ENCODE measurements at regions not wholly inside any gene's neighbourhood (a gene's known extent, or its start where the extent isn't known, plus 50 kb on each side); places are given as distances from the start of the nearest gene placed in this dataset.

- H3K9me3 ChIP-seq, result no peaks in the 10 kb centered on the region
- peaks cover 3% of the 10 kb centered on the region for H3K4me1 ChIP-seq
- intact Hi-C loops (cut with DNase I), result no loop called here
- no peak overlapping the region for H3K4me3 ChIP-seq
- DNase-seq (no peak), ATAC-seq (no peak)
- H3K27ac ChIP-seq, result no peak overlapping the region
- no peaks in the 10 kb centered on the region for H3K27me3 ChIP-seq (ENCODE audit: insufficient read depth in 3 of 3, low read length in 2 of 3)
- no peak for TF ChIP-seq CTCF (IDR thresholded peaks at IDR 0.05)
- H3K36me3 ChIP-seq (ENCODE audit: insufficient read depth in 1 of 2, low read depth in 1 of 2), result no peaks in the 10 kb centered on the region
- 76 to 88% (median 78%) methylated on average over 8 of the region's 8 CpGs for WGBS, 3 donors
Measured at GRCh38 chr2:47264143-47264542, 87.8 kb upstream of the CALM2 start.

- ATAC-seq (no peak), DNase-seq (no peak)
- no peaks in the 10 kb centered on the region for H3K9me3 ChIP-seq
- 91 to 94% (median 94%) methylated on average over 5 of the region's 5 CpGs for WGBS, 3 donors
- no peak overlapping the region for H3K27ac ChIP-seq
- no peaks in the 10 kb centered on the region for H3K4me1 ChIP-seq
- H3K27me3 ChIP-seq (ENCODE audit: insufficient read depth in 3 of 3, low read length in 2 of 3), result no peaks in the 10 kb centered on the region
- TF ChIP-seq CTCF (IDR thresholded peaks at IDR 0.05), result no peak
- intact Hi-C loops (cut with DNase I), result no loop called here
- no peak overlapping the region for H3K4me3 ChIP-seq
- H3K36me3 ChIP-seq (ENCODE audit: insufficient read depth in 1 of 2, low read depth in 1 of 2), result no peaks in the 10 kb centered on the region
Measured at GRCh38 chr2:47262657-47263056, 86.3 kb upstream of the CALM2 start.

GRCh38 chr2:47260971-47261370 is 84.7 kb upstream of the CALM2 start:
- no peak for TF ChIP-seq CTCF (IDR thresholded peaks at IDR 0.05)
- intact Hi-C loops (cut with DNase I), result no loop called here
- Histone ChIP-seq H3K27me3 (ENCODE audit: insufficient read depth in 3 of 3, low read length in 2 of 3) (no peaks in the 10 kb centered on the region), H3K4me3 (no peak overlapping the region), H3K4me1 (no peaks in the 10 kb centered on the region), H3K27ac (no peak overlapping the region), H3K9me3 (no peaks in the 10 kb centered on the region), H3K36me3 (ENCODE audit: insufficient read depth in 1 of 2, low read depth in 1 of 2) (no peaks in the 10 kb centered on the region)
- no peak for ATAC-seq
- 76 to 85% (median 82%) methylated on average over 3 of the region's 3 CpGs for WGBS, 3 donors
- DNase-seq, result no peak

GRCh38 chr2:47259829-47260228 is 83.5 kb upstream of the CALM2 start:
- no peak for ATAC-seq
- no peaks in the 10 kb centered on the region for H3K27me3 ChIP-seq (ENCODE audit: insufficient read depth in 3 of 3, low read length in 2 of 3)

More at GRCh38 chr2:47259829-47260228, 83.5 kb upstream of the CALM2 start:
- intact Hi-C loops (cut with DNase I), result no loop called here
- no peak for DNase-seq
- Histone ChIP-seq H3K27ac (no peak overlapping the region), H3K36me3 (ENCODE audit: insufficient read depth in 1 of 2, low read depth in 1 of 2) (no peaks in the 10 kb centered on the region), H3K4me3 (no peak overlapping the region), H3K4me1 (no peaks in the 10 kb centered on the region), H3K9me3 (no peaks in the 10 kb centered on the region)
- TF ChIP-seq CTCF (IDR thresholded peaks at IDR 0.05), result no peak
- WGBS, 3 donors, result 83 to 90% (median 86%) methylated on average over 3 of the region's 3 CpGs
